ENCODE measurements at regions not wholly inside any gene's neighbourhood (a gene's known extent, or its start where the extent isn't known, plus 50 kb on each side); places are given as distances from the start of the nearest gene placed in this dataset.
A peak's percentile ranks its signal among the peaks of the same experiment; 100 is the strongest.

DNA sequence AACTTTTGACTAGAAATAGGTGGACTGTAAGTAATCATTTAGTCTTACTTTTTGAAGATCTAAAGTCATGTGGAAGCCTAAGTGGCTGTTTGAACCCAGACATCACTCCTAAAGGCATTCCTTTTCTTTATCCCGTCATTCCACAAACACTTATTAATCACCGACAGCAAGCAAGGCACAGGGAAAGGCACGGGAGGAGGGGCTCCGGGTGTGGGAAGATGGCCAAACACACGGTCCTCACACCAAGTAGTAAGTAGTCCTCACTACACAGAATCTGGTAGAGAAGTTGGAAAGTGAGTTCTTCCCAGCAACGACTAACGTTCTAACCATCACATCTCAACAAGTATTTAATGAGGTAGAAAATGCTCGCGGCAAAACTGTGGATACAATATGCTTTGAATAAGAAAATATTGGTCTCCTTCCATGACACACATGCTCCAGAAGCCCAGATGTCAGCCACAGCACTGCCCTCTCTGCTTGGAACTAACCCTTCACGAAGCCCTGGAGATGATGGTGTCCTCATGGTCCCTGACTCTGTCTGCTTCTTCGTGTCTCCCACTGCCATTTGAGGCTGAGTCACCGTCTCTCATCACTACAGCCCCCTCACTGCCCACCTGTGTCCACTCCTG lies 202.2 kb downstream of the OPA1 start:
- H3K36me3 ChIP-seq (ENCODE audit: insufficient read depth, low read depth, low read length): no peaks in the 10 kb centered on the region
- no peak overlapping the region for H3K4me3 ChIP-seq (ENCODE audit: low read length)
- no peak overlapping the region for H3K9ac ChIP-seq (ENCODE audit: low read depth, low read length)
- H3K9me3 ChIP-seq (ENCODE audit: insufficient read depth, low read depth, low read length): no peaks in the 10 kb centered on the region
- H3K27me3 ChIP-seq (ENCODE audit: insufficient read depth, low read length): peaks cover 10% of the 10 kb centered on the region
- no peak overlapping the region for H3K27ac ChIP-seq (ENCODE audit: low read length)
- peaks cover 15% of the 10 kb centered on the region; the same call in 1 of the 2 replicates for H3K4me1 ChIP-seq (ENCODE audit: insufficient read depth, low read length)

DNA sequence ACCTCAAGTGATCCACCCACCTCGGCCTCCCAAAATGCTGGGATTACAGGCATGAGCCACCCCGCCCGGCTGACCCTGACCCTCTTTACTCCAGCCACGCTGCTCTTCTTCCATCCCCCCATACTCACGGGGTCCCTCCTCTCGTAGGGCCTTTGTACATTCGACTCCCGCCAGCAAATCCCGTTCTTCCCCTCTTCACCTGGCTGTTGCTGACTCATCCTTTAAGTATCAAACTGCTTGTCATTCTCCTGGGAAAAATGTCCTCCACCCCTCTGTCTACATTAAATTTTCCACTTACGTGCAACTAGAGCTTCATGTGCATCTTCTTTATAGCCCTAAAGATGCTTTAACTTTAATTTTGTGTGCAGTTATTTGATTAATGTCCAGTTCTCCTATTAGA lies 203.1 kb downstream of the OPA1 start:
- H3K4me3 ChIP-seq (ENCODE audit: low read length): no peak overlapping the region
- no peak overlapping the region for H3K27ac ChIP-seq (ENCODE audit: low read length)
- H3K4me1 ChIP-seq (ENCODE audit: insufficient read depth, low read length): peaks cover 14% of the 10 kb centered on the region; the same call in 1 of the 2 replicates
- no peak overlapping the region for H3K9ac ChIP-seq (ENCODE audit: low read depth, low read length)
- no peaks in the 10 kb centered on the region for H3K36me3 ChIP-seq (ENCODE audit: insufficient read depth, low read depth, low read length)
- no peaks in the 10 kb centered on the region for H3K9me3 ChIP-seq (ENCODE audit: insufficient read depth, low read depth, low read length)
- H3K27me3 ChIP-seq (ENCODE audit: insufficient read depth, low read length): peaks cover under 1% of the 10 kb centered on the region

DNA sequence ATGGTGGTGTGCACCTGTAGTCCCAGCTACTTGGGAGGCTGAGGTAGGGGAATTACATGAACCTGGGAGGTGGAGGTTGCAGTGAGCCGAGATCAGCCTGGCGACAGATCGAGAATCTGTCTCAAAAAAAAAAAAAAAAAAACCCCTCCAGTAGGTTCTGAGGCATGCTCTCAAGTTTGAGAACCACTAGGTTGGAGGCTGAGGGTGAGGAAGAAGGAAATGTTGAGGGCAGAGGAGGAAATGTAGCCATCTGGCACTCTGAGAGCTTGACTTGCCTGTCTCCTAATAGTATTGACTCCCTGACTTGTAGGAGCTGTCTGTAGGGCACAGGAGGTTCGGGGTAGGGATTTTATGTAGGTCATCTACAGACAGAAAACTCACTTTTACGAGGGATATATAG lies 204.6 kb downstream of the OPA1 start:
- Histone ChIP-seq H3K27me3 (ENCODE audit: insufficient read depth, low read length) (no peaks in the 10 kb centered on the region; the same call in none of the 2 replicates), H3K36me3 (ENCODE audit: insufficient read depth, low read depth, low read length) (no peaks in the 10 kb centered on the region), H3K4me3 (ENCODE audit: low read length) (no peak overlapping the region), H3K9me3 (ENCODE audit: insufficient read depth, low read depth, low read length) (no peaks in the 10 kb centered on the region), H3K27ac (ENCODE audit: low read length) (no peak overlapping the region), H3K9ac (ENCODE audit: low read depth, low read length) (no peak overlapping the region), H3K4me1 (ENCODE audit: insufficient read depth, low read length) (peaks cover 8% of the 10 kb centered on the region; the same call in 1 of the 2 replicates)

DNA sequence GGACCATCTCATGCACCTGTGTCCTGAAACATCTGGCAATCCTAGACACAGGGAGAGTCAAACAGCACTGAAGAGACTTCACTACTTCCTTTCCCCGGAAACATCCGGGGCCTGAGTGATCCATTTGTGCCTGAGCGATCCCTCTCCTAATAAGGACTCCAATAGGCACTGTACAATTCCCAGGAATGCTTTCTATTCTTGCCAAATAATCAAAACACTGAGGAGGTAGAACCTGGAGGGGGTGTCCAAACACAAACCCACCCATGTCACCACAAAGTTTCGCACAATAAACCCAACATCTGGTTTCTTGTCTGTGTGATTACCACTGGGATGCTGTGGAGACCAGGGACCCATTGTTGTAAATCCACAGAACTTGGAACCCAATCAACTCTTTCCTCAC lies 205.0 kb downstream of the OPA1 start:
- H3K9me3 ChIP-seq (ENCODE audit: insufficient read depth, low read depth, low read length): no peaks in the 10 kb centered on the region
- no peak overlapping the region for H3K9ac ChIP-seq (ENCODE audit: low read depth, low read length)
- H3K4me1 ChIP-seq (ENCODE audit: insufficient read depth, low read length): peaks cover 7% of the 10 kb centered on the region; the same call in 1 of the 2 replicates
- H3K27me3 ChIP-seq (ENCODE audit: insufficient read depth, low read length): no peaks in the 10 kb centered on the region; the same call in none of the 2 replicates
- no peaks in the 10 kb centered on the region for H3K36me3 ChIP-seq (ENCODE audit: insufficient read depth, low read depth, low read length)
- no peak overlapping the region for H3K27ac ChIP-seq (ENCODE audit: low read length)
- H3K4me3 ChIP-seq (ENCODE audit: low read length): no peak overlapping the region

DNA sequence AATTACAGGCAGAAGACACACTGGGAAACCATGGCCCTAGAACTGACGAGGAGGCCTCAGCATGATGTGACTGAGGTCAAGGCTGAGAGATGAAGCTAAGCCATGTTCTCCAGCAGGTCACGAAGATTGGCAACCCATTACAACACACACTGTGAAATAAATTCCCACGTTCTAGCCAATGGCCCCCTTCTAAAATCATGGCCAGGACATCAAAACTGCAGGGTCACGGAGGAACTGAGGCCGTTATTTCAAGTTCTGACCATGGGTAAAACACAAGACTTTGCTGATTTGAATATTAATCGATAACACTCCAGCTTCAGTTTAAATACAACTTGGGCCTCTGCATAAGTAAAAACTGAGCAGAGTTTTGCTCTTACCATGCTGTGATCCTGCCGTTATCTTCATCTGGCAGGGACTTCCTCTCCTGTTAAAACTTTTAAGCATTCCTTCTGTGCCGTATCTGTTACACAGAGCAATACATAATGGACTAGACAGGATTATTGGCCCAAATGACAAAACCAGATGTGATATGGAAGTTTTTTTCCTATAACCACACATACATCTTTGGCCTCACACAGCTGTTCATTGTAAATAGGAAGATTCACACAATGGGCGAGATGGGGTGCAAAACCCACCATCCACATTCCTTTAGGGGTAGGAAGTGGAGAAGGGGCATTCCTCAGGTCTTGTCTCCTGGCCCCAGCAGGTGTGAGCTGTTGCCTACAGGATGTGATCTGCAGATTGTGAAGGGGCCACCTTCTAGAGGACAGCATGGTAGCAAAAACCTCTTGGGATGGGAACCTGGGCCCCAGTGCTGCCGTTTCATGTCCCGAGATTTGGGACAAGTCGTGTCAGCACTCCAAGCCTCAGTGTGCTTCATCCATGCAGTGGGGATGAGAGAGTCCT lies 207.4 kb downstream of the OPA1 start:
- Histone ChIP-seq H3K36me3 (ENCODE audit: insufficient read depth, low read depth, low read length) (no peaks in the 10 kb centered on the region), H3K27me3 (ENCODE audit: insufficient read depth, low read length) (no peaks in the 10 kb centered on the region; the same call in 1 of the 2 replicates), H3K4me1 (ENCODE audit: insufficient read depth, low read length) (no peaks in the 10 kb centered on the region), H3K4me3 (ENCODE audit: low read length) (no peak overlapping the region), H3K9me3 (ENCODE audit: insufficient read depth, low read depth, low read length) (no peaks in the 10 kb centered on the region), H3K27ac (ENCODE audit: low read length) (no peak overlapping the region), H3K9ac (ENCODE audit: low read depth, low read length) (no peak overlapping the region)

DNA sequence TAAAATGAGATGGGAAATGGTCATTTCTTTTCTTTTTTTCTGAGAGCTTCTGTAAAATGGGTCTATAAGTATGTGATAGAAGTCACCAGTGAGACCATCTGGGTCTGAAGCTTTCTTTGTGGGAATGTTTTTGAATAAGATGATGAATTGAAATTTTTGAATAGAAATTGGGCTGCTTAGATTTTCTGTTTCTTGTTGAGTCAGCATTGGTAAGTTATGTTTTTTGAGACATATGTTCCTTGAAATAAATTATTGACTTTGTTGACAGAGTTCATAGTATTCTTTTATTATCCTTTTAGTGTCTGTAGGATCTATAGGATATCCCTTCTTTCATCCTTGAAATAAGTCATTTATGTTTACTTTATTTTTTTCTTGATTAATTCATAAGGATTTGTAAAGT lies 208.1 kb downstream of the OPA1 start:
- no peak overlapping the region for H3K27ac ChIP-seq (ENCODE audit: low read length)
- no peaks in the 10 kb centered on the region for H3K4me1 ChIP-seq (ENCODE audit: insufficient read depth, low read length)

DNA sequence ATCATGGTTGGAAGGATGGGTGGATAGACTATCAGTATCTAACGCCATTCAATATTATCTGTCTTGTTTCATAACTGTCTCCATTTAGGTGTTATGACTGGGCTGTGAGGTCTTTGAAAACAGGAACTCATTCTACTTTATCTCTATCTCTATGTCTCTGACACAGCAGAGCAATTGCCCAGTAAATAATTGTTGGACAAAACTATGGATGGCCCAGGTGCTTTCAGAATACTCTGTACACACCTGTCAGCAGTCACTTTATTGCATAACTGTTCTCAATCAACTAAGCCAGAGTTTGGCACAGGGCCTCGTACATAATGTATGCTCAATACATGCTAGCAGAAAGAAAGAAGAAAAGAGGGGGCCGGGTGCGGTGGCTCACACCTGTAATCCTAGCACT lies 210.3 kb downstream of the OPA1 start:
- no peak overlapping the region for H3K27ac ChIP-seq (ENCODE audit: low read length)
- no peaks in the 10 kb centered on the region for H3K4me1 ChIP-seq (ENCODE audit: insufficient read depth, low read length)
- no peaks in the 10 kb centered on the region for H3K36me3 ChIP-seq (ENCODE audit: insufficient read depth, low read depth, low read length)
- peaks cover 6% of the 10 kb centered on the region; the same call in 1 of the 2 replicates for H3K27me3 ChIP-seq (ENCODE audit: insufficient read depth, low read length)
- H3K9me3 ChIP-seq (ENCODE audit: insufficient read depth, low read depth, low read length): no peaks in the 10 kb centered on the region
- no peak overlapping the region for H3K9ac ChIP-seq (ENCODE audit: low read depth, low read length)
- H3K4me3 ChIP-seq (ENCODE audit: low read length): no peak overlapping the region

More for the DNA sequence above, 208.1 kb downstream of the OPA1 start:
- Histone ChIP-seq H3K4me3 (ENCODE audit: low read length) (no peak overlapping the region), H3K36me3 (ENCODE audit: insufficient read depth, low read depth, low read length) (no peaks in the 10 kb centered on the region), H3K27me3 (ENCODE audit: insufficient read depth, low read length) (no peaks in the 10 kb centered on the region; the same call in 1 of the 2 replicates), H3K9ac (ENCODE audit: low read depth, low read length) (no peak overlapping the region), H3K9me3 (ENCODE audit: insufficient read depth, low read depth, low read length) (no peaks in the 10 kb centered on the region)

DNA sequence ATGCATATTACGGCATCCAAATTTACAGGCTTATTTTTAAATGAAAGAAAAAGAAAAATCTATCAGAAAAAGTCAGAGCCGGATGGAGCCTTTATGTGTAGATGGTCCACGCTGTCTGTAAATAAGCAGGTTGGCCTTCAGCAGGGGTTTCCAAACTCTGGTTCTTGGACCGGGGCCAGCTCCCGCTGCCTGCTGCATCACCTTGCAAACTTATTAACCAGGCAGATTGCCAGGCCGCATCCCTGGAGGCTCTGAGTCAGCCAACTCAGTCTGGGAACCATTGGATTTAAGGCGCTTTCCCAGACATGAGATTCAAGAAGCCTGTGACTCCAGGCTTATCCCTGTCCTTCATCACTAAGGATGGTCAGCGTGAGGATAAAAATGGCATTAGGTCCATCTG lies 212.4 kb downstream of the OPA1 start:
- H3K4me3 ChIP-seq (ENCODE audit: low read length): no peak overlapping the region
- H3K27ac ChIP-seq (ENCODE audit: low read length): no peak overlapping the region
- H3K27me3 ChIP-seq (ENCODE audit: insufficient read depth, low read length): peaks cover 16% of the 10 kb centered on the region
- no peaks in the 10 kb centered on the region for H3K9me3 ChIP-seq (ENCODE audit: insufficient read depth, low read depth, low read length)
- H3K36me3 ChIP-seq (ENCODE audit: insufficient read depth, low read depth, low read length): no peaks in the 10 kb centered on the region
- H3K9ac ChIP-seq (ENCODE audit: low read depth, low read length): no peak overlapping the region
- peaks cover 12% of the 10 kb centered on the region for H3K4me1 ChIP-seq (ENCODE audit: insufficient read depth, low read length)

DNA sequence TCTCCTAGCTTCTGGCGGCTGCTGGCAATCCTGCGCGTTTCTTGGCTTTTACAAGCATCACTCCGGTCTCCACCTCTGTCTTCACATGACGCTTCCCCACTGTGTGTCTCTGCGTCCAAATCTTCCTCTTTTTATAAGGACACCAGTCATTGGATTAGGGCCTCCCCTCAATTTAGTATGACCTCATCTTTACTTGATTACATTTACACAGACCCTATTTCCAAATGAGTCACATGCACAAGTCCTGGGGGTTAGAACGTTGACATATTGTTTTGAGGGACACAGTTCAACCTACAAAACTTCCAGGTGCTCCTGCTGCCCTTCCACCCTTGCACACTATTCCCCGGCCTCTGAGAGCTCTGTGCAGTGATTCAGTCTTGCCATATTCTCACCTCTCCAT lies 215.3 kb downstream of the OPA1 start:
- Histone ChIP-seq H3K4me3 (ENCODE audit: low read length) (no peak overlapping the region), H3K9me3 (ENCODE audit: insufficient read depth, low read depth, low read length) (no peaks in the 10 kb centered on the region), H3K27ac (ENCODE audit: low read length) (no peak overlapping the region), H3K27me3 (ENCODE audit: insufficient read depth, low read length) (peaks cover 21% of the 10 kb centered on the region), H3K9ac (ENCODE audit: low read depth, low read length) (no peak overlapping the region), H3K4me1 (ENCODE audit: insufficient read depth, low read length) (peaks cover 32% of the 10 kb centered on the region), H3K36me3 (ENCODE audit: insufficient read depth, low read depth, low read length) (no peaks in the 10 kb centered on the region)

DNA sequence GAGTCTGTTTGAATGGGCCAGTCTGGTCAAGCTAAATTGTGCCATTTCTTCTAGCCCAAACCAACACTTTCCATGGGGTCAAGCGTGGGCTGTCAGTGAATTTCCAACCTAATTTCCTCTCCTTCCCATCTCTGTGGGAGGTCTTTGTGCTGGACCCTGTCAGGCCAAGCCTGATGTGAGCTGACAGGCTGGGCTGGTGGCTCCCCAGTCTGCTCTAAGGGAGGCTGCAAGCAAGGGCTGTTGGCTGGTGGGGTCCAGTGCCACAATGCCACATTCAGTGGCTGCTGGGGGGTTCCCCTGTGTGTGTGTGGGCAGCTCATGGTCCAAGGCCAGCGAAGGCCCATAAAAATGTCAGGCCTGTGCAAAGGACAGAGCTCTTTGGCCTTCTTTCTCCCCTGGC lies 216.1 kb downstream of the OPA1 start:
- H3K9ac ChIP-seq (ENCODE audit: low read depth, low read length): no peak overlapping the region
- peaks cover 21% of the 10 kb centered on the region for H3K27me3 ChIP-seq (ENCODE audit: insufficient read depth, low read length)

DNA sequence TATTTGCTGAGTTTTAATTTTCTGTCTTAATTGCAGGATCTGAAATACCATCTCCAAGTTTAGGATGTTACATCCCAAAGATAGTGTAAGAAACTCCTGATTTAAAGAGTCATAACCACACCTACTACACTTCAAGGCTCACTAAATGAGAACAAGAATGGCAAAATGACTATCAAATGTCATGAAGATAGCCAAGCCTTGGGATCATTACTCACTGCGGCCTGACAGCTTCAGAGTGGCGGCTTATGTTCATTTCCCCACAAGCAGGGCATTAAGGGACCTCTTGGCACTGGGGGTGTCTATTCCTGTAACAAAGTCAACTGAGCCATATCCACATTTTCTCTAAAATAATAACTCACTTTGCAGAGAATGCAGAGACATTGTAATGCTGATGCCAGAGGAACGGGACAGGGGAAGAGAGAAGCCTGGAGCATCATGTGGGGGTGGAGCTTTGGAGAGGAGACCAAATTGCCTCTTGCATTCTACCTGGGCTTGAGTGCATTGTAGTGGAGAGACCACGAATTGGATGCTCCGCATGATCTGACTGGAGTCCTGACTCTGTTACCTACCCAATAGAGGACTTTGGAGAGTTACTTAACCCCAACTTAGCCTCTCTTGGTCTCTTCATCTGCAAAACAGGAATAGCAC lies 219.2 kb downstream of the OPA1 start:
- Histone ChIP-seq H3K4me1 (ENCODE audit: insufficient read depth, low read length) (peaks cover 59% of the 10 kb centered on the region), H3K9ac (ENCODE audit: low read depth, low read length) (peak overlapping the region; percentile 48; the same call in 1 of the 2 replicates)

More for the DNA sequence above, 216.1 kb downstream of the OPA1 start:
- Histone ChIP-seq H3K4me1 (ENCODE audit: insufficient read depth, low read length) (peaks cover 40% of the 10 kb centered on the region), H3K9me3 (ENCODE audit: insufficient read depth, low read depth, low read length) (no peaks in the 10 kb centered on the region), H3K4me3 (ENCODE audit: low read length) (no peak overlapping the region), H3K27ac (ENCODE audit: low read length) (no peak overlapping the region), H3K36me3 (ENCODE audit: insufficient read depth, low read depth, low read length) (no peaks in the 10 kb centered on the region)

More for the DNA sequence above, 219.2 kb downstream of the OPA1 start:
- H3K9me3 ChIP-seq (ENCODE audit: insufficient read depth, low read depth, low read length): no peaks in the 10 kb centered on the region
- H3K27me3 ChIP-seq (ENCODE audit: insufficient read depth, low read length): peaks cover 15% of the 10 kb centered on the region; the same call in 1 of the 2 replicates
- no peaks in the 10 kb centered on the region for H3K36me3 ChIP-seq (ENCODE audit: insufficient read depth, low read depth, low read length)
- peak overlapping the region; percentile 58 for H3K27ac ChIP-seq (ENCODE audit: low read length)
- H3K4me3 ChIP-seq (ENCODE audit: low read length): peak overlapping the region; percentile 43; the same call in 1 of the 2 replicates
